ENCODE measurements at regions not wholly inside any gene's neighbourhood (a gene's known extent, or its start where the extent isn't known, plus 50 kb on each side); places are given as distances from the start of the nearest gene placed in this dataset.

- TF ChIP-seq KLF16 (tag by site-specific recombination; IDR thresholded peaks at IDR 0.05) (no peak), ZNF48 (tag by site-specific recombination; IDR thresholded peaks at IDR 0.05) (no peak), ZNF221 (tag by site-specific recombination; IDR thresholded peaks at IDR 0.05; ENCODE audit: borderline replicate concordance) (no peak), BCL11A (tag by site-specific recombination; IDR thresholded peaks at IDR 0.05; ENCODE audit: low read depth) (no peak), ZNF513 (tag by site-specific recombination; IDR thresholded peaks at IDR 0.05) (no peak), ZNF645 (tag by site-specific recombination; IDR thresholded peaks at IDR 0.05) (no peak), ZNF707 (tag by site-specific recombination; IDR thresholded peaks at IDR 0.05) (no peak), ZNF324 (tag by site-specific recombination; IDR thresholded peaks at IDR 0.05) (no peak), ZNF830 (tag by site-specific recombination; IDR thresholded peaks at IDR 0.05; ENCODE audit: low read depth) (no peak), ZNF660 (tag by site-specific recombination; IDR thresholded peaks at IDR 0.05) (no peak)
- TF ChIP-seq, protein P1, sequence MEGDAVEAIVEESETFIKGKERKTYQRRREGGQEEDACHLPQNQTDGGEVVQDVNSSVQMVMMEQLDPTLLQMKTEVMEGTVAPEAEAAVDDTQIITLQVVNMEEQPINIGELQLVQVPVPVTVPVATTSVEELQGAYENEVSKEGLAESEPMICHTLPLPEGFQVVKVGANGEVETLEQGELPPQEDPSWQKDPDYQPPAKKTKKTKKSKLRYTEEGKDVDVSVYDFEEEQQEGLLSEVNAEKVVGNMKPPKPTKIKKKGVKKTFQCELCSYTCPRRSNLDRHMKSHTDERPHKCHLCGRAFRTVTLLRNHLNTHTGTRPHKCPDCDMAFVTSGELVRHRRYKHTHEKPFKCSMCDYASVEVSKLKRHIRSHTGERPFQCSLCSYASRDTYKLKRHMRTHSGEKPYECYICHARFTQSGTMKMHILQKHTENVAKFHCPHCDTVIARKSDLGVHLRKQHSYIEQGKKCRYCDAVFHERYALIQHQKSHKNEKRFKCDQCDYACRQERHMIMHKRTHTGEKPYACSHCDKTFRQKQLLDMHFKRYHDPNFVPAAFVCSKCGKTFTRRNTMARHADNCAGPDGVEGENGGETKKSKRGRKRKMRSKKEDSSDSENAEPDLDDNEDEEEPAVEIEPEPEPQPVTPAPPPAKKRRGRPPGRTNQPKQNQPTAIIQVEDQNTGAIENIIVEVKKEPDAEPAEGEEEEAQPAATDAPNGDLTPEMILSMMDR (tag by site-specific recombination; IDR thresholded peaks at IDR 0.05) = no peak
- TF ChIP-seq, protein P2, sequence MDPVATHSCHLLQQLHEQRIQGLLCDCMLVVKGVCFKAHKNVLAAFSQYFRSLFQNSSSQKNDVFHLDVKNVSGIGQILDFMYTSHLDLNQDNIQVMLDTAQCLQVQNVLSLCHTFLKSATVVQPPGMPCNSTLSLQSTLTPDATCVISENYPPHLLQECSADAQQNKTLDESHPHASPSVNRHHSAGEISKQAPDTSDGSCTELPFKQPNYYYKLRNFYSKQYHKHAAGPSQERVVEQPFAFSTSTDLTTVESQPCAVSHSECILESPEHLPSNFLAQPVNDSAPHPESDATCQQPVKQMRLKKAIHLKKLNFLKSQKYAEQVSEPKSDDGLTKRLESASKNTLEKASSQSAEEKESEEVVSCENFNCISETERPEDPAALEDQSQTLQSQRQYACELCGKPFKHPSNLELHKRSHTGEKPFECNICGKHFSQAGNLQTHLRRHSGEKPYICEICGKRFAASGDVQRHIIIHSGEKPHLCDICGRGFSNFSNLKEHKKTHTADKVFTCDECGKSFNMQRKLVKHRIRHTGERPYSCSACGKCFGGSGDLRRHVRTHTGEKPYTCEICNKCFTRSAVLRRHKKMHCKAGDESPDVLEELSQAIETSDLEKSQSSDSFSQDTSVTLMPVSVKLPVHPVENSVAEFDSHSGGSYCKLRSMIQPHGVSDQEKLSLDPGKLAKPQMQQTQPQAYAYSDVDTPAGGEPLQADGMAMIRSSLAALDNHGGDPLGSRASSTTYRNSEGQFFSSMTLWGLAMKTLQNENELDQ (tag by site-specific recombination; IDR thresholded peaks at IDR 0.05; ENCODE audit: low read depth) = no peak
- TF ChIP-seq, protein P3, sequence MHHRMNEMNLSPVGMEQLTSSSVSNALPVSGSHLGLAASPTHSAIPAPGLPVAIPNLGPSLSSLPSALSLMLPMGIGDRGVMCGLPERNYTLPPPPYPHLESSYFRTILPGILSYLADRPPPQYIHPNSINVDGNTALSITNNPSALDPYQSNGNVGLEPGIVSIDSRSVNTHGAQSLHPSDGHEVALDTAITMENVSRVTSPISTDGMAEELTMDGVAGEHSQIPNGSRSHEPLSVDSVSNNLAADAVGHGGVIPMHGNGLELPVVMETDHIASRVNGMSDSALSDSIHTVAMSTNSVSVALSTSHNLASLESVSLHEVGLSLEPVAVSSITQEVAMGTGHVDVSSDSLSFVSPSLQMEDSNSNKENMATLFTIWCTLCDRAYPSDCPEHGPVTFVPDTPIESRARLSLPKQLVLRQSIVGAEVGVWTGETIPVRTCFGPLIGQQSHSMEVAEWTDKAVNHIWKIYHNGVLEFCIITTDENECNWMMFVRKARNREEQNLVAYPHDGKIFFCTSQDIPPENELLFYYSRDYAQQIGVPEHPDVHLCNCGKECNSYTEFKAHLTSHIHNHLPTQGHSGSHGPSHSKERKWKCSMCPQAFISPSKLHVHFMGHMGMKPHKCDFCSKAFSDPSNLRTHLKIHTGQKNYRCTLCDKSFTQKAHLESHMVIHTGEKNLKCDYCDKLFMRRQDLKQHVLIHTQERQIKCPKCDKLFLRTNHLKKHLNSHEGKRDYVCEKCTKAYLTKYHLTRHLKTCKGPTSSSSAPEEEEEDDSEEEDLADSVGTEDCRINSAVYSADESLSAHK (tag by site-specific recombination; IDR thresholded peaks at IDR 0.05) = no peak
Measured at GRCh38 chrX:99078301-99078700, 1331.8 kb downstream of the PCDH19 start.

Data from HEK293 (cell line).